ENCODE measurements at regions not wholly inside any gene's neighbourhood (a gene's known extent, or its start where the extent isn't known, plus 50 kb on each side); places are given as distances from the start of the nearest gene placed in this dataset.

GRCh38 chr6:169912266-169913095, 161.1 kb downstream of the ERMARD start:
- no peak for DNase-seq

GRCh38 chr6:169911264-169912263, 160.1 kb downstream of the ERMARD start:
- no peak for DNase-seq

GRCh38 chr6:169909113-169909512, 157.7 kb downstream of the ERMARD start:
- no peak for DNase-seq

- DNase-seq: no peak
These were observed 157.0 kb downstream of the ERMARD start for GRCh38 chr6:169908403-169908933.

- DNase-seq: no peak
These were observed 156.1 kb downstream of the ERMARD start for GRCh38 chr6:169907419-169908115.

- DNase-seq: no peak
These were observed 155.4 kb downstream of the ERMARD start for GRCh38 chr6:169906688-169907418.

- DNase-seq: no peak
These were observed 154.7 kb downstream of the ERMARD start for GRCh38 chr6:169906004-169906687.

GRCh38 chr6:169905041-169905807, 153.8 kb downstream of the ERMARD start:
- DNase-seq: no peak

GRCh38 chr6:169904051-169904922, 152.9 kb downstream of the ERMARD start:
- DNase-seq: no peak

GRCh38 chr6:169903122-169903521, 151.7 kb downstream of the ERMARD start:
- no peak for DNase-seq

GRCh38 chr6:169902604-169903003, 151.2 kb downstream of the ERMARD start:
- no peak for DNase-seq

GRCh38 chr6:169902070-169902469, 150.6 kb downstream of the ERMARD start:
- DNase-seq: no peak

GRCh38 chr6:169899481-169900145, 148.2 kb downstream of the ERMARD start:
- DNase-seq: no peak

GRCh38 chr6:169898788-169899480, 147.5 kb downstream of the ERMARD start:
- DNase-seq: no peak

GRCh38 chr6:169897601-169898358, 146.4 kb downstream of the ERMARD start:
- no peak for DNase-seq

- no peak for DNase-seq
These were observed 145.5 kb downstream of the ERMARD start for GRCh38 chr6:169896826-169897456.
